SKM-1 (cell line): ENCODE measurements at regions not wholly inside any gene's neighbourhood (a gene's known extent, or its start where the extent isn't known, plus 50 kb on each side); places are given as distances from the start of the nearest gene placed in this dataset.

Experiments
- DNase-seq: peaks from one replicate; lab custom pipeline; 2025; ENCODE audit not compliant: unreplicated experiment; lab: John Stamatoyannopoulos, UW

GRCh38 chr6:79777713-79778579 is 146.8 kb downstream of the SH3BGRL2 start:
- DNase-seq: peak; percentile 49

GRCh38 chr6:79776076-79776475 is 144.9 kb downstream of the SH3BGRL2 start:
- no peak for DNase-seq

- no peak for DNase-seq
These were observed 144.1 kb downstream of the SH3BGRL2 start for GRCh38 chr6:79775222-79775621.

GRCh38 chr6:79764747-79765146 is 133.6 kb downstream of the SH3BGRL2 start:
- no peak for DNase-seq

GRCh38 chr6:79763301-79763700 is 132.2 kb downstream of the SH3BGRL2 start:
- no peak for DNase-seq

GRCh38 chr6:79762370-79762769 is 131.2 kb downstream of the SH3BGRL2 start:
- DNase-seq: no peak

- DNase-seq: no peak
These were observed 125.4 kb downstream of the SH3BGRL2 start for GRCh38 chr6:79756496-79756895.

- no peak for DNase-seq
These were observed 124.8 kb downstream of the SH3BGRL2 start for GRCh38 chr6:79755967-79756366.
